ENCODE measurements at regions not wholly inside any gene's neighbourhood (a gene's known extent, or its start where the extent isn't known, plus 50 kb on each side); places are given as distances from the start of the nearest gene placed in this dataset.

DNA sequence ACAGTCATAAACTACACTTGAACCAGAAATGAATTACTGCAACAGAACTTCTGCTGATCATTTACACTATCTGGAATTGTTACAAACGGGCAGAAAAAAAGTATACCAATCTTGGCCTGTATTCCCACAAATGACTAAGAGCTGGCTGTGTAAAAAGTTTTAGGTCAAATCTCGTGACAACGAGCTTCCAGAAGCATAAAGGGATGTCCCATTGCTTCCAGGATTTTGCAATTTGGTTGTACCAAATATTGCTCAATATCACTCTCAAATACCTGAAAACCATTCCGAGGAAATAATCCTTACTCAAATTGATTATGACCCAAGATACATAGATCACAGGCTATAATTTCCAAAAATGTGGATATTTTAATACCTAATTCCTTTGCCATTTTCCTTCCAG, 175.6 kb downstream of the TBX15 start:
- TF ChIP-seq, protein P1, sequence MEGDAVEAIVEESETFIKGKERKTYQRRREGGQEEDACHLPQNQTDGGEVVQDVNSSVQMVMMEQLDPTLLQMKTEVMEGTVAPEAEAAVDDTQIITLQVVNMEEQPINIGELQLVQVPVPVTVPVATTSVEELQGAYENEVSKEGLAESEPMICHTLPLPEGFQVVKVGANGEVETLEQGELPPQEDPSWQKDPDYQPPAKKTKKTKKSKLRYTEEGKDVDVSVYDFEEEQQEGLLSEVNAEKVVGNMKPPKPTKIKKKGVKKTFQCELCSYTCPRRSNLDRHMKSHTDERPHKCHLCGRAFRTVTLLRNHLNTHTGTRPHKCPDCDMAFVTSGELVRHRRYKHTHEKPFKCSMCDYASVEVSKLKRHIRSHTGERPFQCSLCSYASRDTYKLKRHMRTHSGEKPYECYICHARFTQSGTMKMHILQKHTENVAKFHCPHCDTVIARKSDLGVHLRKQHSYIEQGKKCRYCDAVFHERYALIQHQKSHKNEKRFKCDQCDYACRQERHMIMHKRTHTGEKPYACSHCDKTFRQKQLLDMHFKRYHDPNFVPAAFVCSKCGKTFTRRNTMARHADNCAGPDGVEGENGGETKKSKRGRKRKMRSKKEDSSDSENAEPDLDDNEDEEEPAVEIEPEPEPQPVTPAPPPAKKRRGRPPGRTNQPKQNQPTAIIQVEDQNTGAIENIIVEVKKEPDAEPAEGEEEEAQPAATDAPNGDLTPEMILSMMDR (optimal IDR thresholded peaks at IDR 0.05 in 1 of 3, IDR thresholded peaks at IDR 0.05 in 1 of 3, conservative IDR thresholded peaks at IDR 0.05 in 1 of 3; ENCODE audit: extremely low read depth in 1 of 3, insufficient read depth in 2 of 3, low read length in 3 of 3), result no peak
- TF ChIP-seq EZH2 (IDR thresholded peaks at IDR 0.05; ENCODE audit: low read length), result no peak
